H1 (cell line): ENCODE measurements at regions not wholly inside any gene's neighbourhood (a gene's known extent, or its start where the extent isn't known, plus 50 kb on each side); places are given as distances from the start of the nearest gene placed in this dataset.

Source experiments
- CTCF ChIA-PET: fragments of 300-600 bp; sonication (Branson Sonifier 250); formaldehyde crosslinking; loops from one replicate; lab custom pipeline; 2021; ENCODE audit not compliant: partially characterized antibody; lab: Charles Lee
- POLR2A ChIA-PET: fragments of 300-600 bp; sonication (Branson Sonifier 250); formaldehyde crosslinking; loops from one replicate; lab custom pipeline; 2021; ENCODE audit warnings: inconsistent platforms; ENCODE audit not compliant: partially characterized antibody; lab: Charles Lee
- DNase-seq, 2 experiments: peaks; one replicate each; pipeline versions ENCODE4 v3.0.0 to v3.0.0-alpha.2; 2010 to 2022; ENCODE audit warnings: low spot score in 2 of 2, low read depth in 1 of 2, mixed read lengths in 1 of 2
- FAIRE-seq: peaks from 2 replicates; lab custom pipeline; 2011; peaks lifted over from hg19 to GRCh38; lab: Jason Lieb, UNC
- H2AFZ ChIP-seq: 2 replicates; pipeline ENCODE4 v1.8.1; 2012; ENCODE audit warnings: low read length, inconsistent platforms
- H2AK5ac ChIP-seq: 2 replicates; pipeline ENCODE4 v1.6.1; 2013; ENCODE audit warnings: low read depth, low read length
- H2BK120ac ChIP-seq: replicated peaks from 2 replicates; pipeline ENCODE3; 2013; ENCODE audit warnings: low read depth, low read length, inconsistent platforms
- H2BK12ac ChIP-seq: 2 replicates; pipeline ENCODE4 v1.6.1; 2013; ENCODE audit warnings: low read depth, low read length
- H2BK15ac ChIP-seq: 2 replicates; pipeline ENCODE4 v1.6.1; 2013; ENCODE audit warnings: low read length
- H2BK20ac ChIP-seq: 2 replicates; pipeline ENCODE4 v1.6.1; 2013; ENCODE audit warnings: low read length
- H2BK5ac ChIP-seq: 2 replicates; pipeline ENCODE4 v1.6.1; 2013; ENCODE audit warnings: low read depth, low read length
- H3K14ac ChIP-seq: 2 replicates; pipeline ENCODE4 v1.6.1; 2013; ENCODE audit warnings: inconsistent platforms; ENCODE audit not compliant: insufficient read length
- H3K18ac ChIP-seq: 2 replicates; pipeline ENCODE4 v1.6.1; 2013; ENCODE audit warnings: low read length; ENCODE audit errors: extremely low read depth
- H3K23ac ChIP-seq: 2 replicates; pipeline ENCODE4 v1.6.1; 2013; ENCODE audit warnings: inconsistent platforms; ENCODE audit not compliant: insufficient read length
- H3K23me2 ChIP-seq: 2 replicates; pipeline ENCODE4 v1.6.1; 2013; ENCODE audit warnings: low read depth, low read length
- H3K27ac ChIP-seq: 2 replicates; pipeline ENCODE4 v1.6.1; 2011; ENCODE audit warnings: low read depth, low read length, inconsistent platforms
- H3K27me3 ChIP-seq, 4 experiments: replicated peaks in 1 of 4; 1 replicate in 1 of 4; 2 replicates in 3 of 4; pipeline versions ENCODE4 v1.6.1 to v1.8.1; 2011 to 2013; ENCODE audit warnings: low read length in 3 of 4, mild to moderate bottlenecking in 3 of 4, inconsistent platforms in 2 of 4, mixed read lengths in 2 of 4, moderate library complexity in 1 of 4; ENCODE audit not compliant: control insufficient read depth in 3 of 4, insufficient read depth in 3 of 4; ENCODE audit errors: extremely low read depth in 1 of 4
- H3K36me3 ChIP-seq, 4 experiments: 2 replicates each; pipeline versions ENCODE4 v1.6.1 to v1.8.1; 2011 to 2013; ENCODE audit warnings: mild to moderate bottlenecking in 4 of 4, low read length in 3 of 4, moderate library complexity in 2 of 4, control low read depth in 1 of 4, inconsistent platforms in 1 of 4; ENCODE audit not compliant: insufficient read depth in 4 of 4, control insufficient read depth in 2 of 4
- H3K4ac ChIP-seq: replicated peaks from 2 replicates; pipeline ENCODE3; 2013; ENCODE audit warnings: low read length, low read depth, mixed read lengths, inconsistent platforms; ENCODE audit not compliant: insufficient read length
- H3K4me1 ChIP-seq, 4 experiments: replicated peaks in 1 of 4; 1 replicate in 1 of 4; 2 replicates in 3 of 4; pipeline versions ENCODE4 v1.6.1 to v1.8.1; 2011 to 2013; ENCODE audit warnings: low read length in 3 of 4, inconsistent platforms in 2 of 4, mixed read lengths in 1 of 4; ENCODE audit not compliant: insufficient read depth in 4 of 4, control insufficient read depth in 3 of 4
- H3K4me2 ChIP-seq, 2 experiments: 2 replicates each; pipeline versions ENCODE4 v1.6.1 to v1.8.1; 2011 to 2013; ENCODE audit warnings: low read depth in 2 of 2, low read length in 2 of 2, control low read depth in 1 of 2, inconsistent platforms in 1 of 2, mild to moderate bottlenecking in 1 of 2; ENCODE audit not compliant: insufficient read depth in 1 of 2
- H3K4me3 ChIP-seq, 4 experiments: fragments of 200-600, 300-600 bp in 1 of 4; sonication (generic), shearing (Covaris generic), sonication (Bioruptor Twin) in 1 of 4; 2 replicates each; pipeline versions ENCODE4 v1.5.1 to v1.8.1; 2011 to 2016; ENCODE audit warnings: low read length in 4 of 4, low read depth in 3 of 4, control low read depth in 2 of 4, inconsistent platforms in 2 of 4, mild to moderate bottlenecking in 2 of 4, mixed read lengths in 1 of 4, moderate library complexity in 1 of 4; ENCODE audit not compliant: insufficient read depth in 2 of 4; ENCODE audit errors: extremely low read depth in 1 of 4
- H3K56ac ChIP-seq: replicated peaks from 2 replicates; pipeline ENCODE3; 2013; ENCODE audit warnings: low read depth, mild to moderate bottlenecking, mixed read lengths, low read length, inconsistent platforms; ENCODE audit not compliant: insufficient read length
- H3K79me1 ChIP-seq: 2 replicates; pipeline ENCODE4 v1.6.1; 2013; ENCODE audit warnings: low read depth, low read length, control low read depth
- H3K79me2 ChIP-seq, 2 experiments: 2 replicates each; pipeline versions ENCODE4 v1.6.1 to v1.8.1; 2012 to 2013; ENCODE audit warnings: low read length in 2 of 2, mild to moderate bottlenecking in 2 of 2, inconsistent platforms in 1 of 2; ENCODE audit not compliant: insufficient read depth in 2 of 2, control insufficient read depth in 1 of 2
- H3K9ac ChIP-seq, 4 experiments: replicated peaks in 1 of 4; 1 replicate in 1 of 4; 2 replicates in 3 of 4; pipeline versions ENCODE4 v1.6.1 to v1.8.1; 2011 to 2013; ENCODE audit warnings: low read depth in 3 of 4, low read length in 3 of 4, control low read depth in 2 of 4, mild to moderate bottlenecking in 2 of 4, moderate library complexity in 2 of 4, inconsistent platforms in 1 of 4; ENCODE audit errors: extremely low read depth in 1 of 4
- H3K9me3 ChIP-seq, 2 experiments: 2 replicates each; pipeline versions ENCODE4 v1.6.1 to v1.8.1; 2012 to 2013; ENCODE audit warnings: mild to moderate bottlenecking in 2 of 2, moderate library complexity in 2 of 2, control low read depth in 1 of 2, inconsistent platforms in 1 of 2, low read depth in 1 of 2, low read length in 1 of 2, mixed read lengths in 1 of 2; ENCODE audit not compliant: insufficient read depth in 2 of 2
- H4K20me1 ChIP-seq, 2 experiments: replicated peaks in 1 of 2; 2 replicates each; pipeline versions ENCODE3 to v1.8.1; 2011 to 2013; ENCODE audit warnings: inconsistent platforms in 2 of 2, low read length in 2 of 2, mild to moderate bottlenecking in 1 of 2; ENCODE audit not compliant: insufficient read depth in 2 of 2, control insufficient read depth in 1 of 2
- H4K5ac ChIP-seq: 2 replicates; pipeline ENCODE4 v1.6.1; 2013; ENCODE audit warnings: low read length, low read depth, mixed read lengths, inconsistent platforms; ENCODE audit not compliant: insufficient read length
- H4K8ac ChIP-seq: 2 replicates; pipeline ENCODE4 v1.8.0; 2013; ENCODE audit warnings: mild to moderate bottlenecking, moderate library complexity, low read length, inconsistent platforms; ENCODE audit not compliant: insufficient read depth; ENCODE audit errors: extremely low read depth
- H4K91ac ChIP-seq: replicated peaks from 2 replicates; pipeline ENCODE3; 2013; ENCODE audit warnings: low read length, mixed read lengths, inconsistent platforms; ENCODE audit not compliant: insufficient read length
- CEBPB ChIP-seq: IDR thresholded peaks from 2 replicates; pipeline ENCODE4 v1.6.1; 2012; ENCODE audit warnings: low read depth, low read length
- KDM4A ChIP-seq: IDR thresholded peaks from one replicate; pipeline ENCODE4 v1.7.1; 2012; ENCODE audit warnings: low read depth, mild to moderate bottlenecking, moderate library complexity, low read length, inconsistent platforms; ENCODE audit not compliant: severe bottlenecking
- SIX5 ChIP-seq: IDR thresholded peaks from 2 replicates; pipeline ENCODE4 v1.6.1; 2011; ENCODE audit warnings: mild to moderate bottlenecking, low read depth, low read length
- SUZ12 ChIP-seq: fragments of 200-600 bp; sonication (generic); IDR thresholded peaks from 2 replicates; pipeline ENCODE4 v1.6.1; 2012; ENCODE audit warnings: mild to moderate bottlenecking, inconsistent platforms, low read length, moderate library complexity, mixed read lengths
- TAF7 ChIP-seq: optimal IDR thresholded peaks from 2 replicates; pipeline ENCODE3; 2011; ENCODE audit warnings: low read depth, mild to moderate bottlenecking, inconsistent platforms, low read length, moderate library complexity, borderline replicate concordance
- WGBS, 2 experiments: shearing (Covaris generic) in 1 of 2; methylation state at CpG; one replicate each; pipeline versions ENCODE4 v1.1.6 to v1.1.7; 2013 to 2015; ENCODE audit warnings: low lambda C conversion rate in 2 of 2, mixed read lengths in 2 of 2, inconsistent platforms in 1 of 2, low coverage in 1 of 2, missing lambda C conversion rate in 1 of 2; ENCODE audit not compliant: insufficient replicate concordance in 2 of 2, insufficient coverage in 1 of 2, insufficient read length in 1 of 2; ENCODE audit errors: extremely low coverage in 1 of 2, missing lambda C conversion rate in 1 of 2; 5-methylcytosine and 5-hydroxymethylcytosine counted together
- TF ChIP-seq, protein P1 (sequence below): IDR thresholded peaks from 2 replicates; pipeline ENCODE4 v1.6.1; 2011; ENCODE audit warnings: low read length, improper control_type of control experiment

DNA sequence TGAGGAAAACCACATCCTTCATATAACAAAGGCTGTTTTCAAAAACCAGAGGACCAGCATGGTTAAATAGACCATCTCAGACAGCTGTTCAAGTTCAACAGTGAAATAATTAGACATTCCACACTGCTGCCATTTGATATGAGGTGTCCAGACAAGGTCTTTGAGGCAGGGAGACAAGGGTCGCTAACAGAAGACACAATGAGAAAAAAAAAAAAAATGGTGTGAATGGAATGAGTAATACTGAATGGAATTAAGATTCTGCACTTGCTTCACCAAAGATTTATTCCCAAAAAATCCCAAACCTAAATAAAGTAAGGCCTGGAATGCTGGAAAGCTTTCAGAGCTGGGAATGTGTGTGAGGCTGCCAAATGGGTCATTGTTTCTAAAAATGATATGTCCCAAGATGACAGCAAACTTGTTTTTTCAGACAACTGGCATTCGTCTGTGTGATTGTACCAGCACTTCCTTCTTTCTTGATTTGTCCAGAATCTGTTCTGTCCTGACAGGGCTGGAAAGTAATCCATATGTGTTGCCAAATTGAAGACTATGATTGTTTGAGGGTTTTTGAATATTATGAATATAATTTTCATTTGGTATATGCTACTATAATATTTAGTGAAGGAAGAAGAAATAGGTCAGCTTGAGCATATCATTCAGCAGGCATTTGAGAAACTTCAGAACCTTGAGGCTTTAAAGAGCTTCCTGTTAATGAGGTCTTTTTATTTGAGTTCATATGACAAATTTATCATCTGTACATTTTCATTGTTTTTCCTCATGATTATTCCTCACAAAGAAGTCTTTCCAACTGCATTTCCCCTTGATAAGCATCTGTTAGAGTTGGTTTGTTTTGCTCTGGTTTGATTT lies 85.2 kb upstream of the ITGA4 start:
- FAIRE-seq = no peak
- Histone ChIP-seq H4K5ac (no peak overlapping the region), H2BK12ac (no peak overlapping the region), H3K18ac (no peak overlapping the region), H3K4me2 (no peak overlapping the region), H3K79me2 (no peaks in the 10 kb centered on the region), H4K91ac (no peak overlapping the region), H3K27me3 (no peaks in the 10 kb centered on the region), H2BK15ac (no peak overlapping the region), H4K8ac (no peak overlapping the region), H3K9ac (no peak overlapping the region), H2AK5ac (no peak overlapping the region), H3K4me3 (no peak overlapping the region), H2BK120ac (no peak overlapping the region), H4K20me1 (no peaks in the 10 kb centered on the region), H3K14ac (no peak overlapping the region), H2BK20ac (no peak overlapping the region), H2BK5ac (no peak overlapping the region), H3K9me3 (no peaks in the 10 kb centered on the region), H3K56ac (no peak overlapping the region), H3K79me1 (no peaks in the 10 kb centered on the region), H3K23me2 (no peaks in the 10 kb centered on the region), H3K23ac (no peak overlapping the region), H3K4ac (no peak overlapping the region), H3K27ac (no peak overlapping the region), H3K36me3 (no peaks in the 10 kb centered on the region), H3K4me1 (no peaks in the 10 kb centered on the region), H2AFZ (0 out of 2 replicates have a peak overlapping the region, but pooled peaks have one; percentile 2)
- TF ChIP-seq TAF7 (no peak), KDM4A (no peak), CEBPB (no peak), SIX5 (no peak), SUZ12 (no peak)
- TF ChIP-seq, protein P1, sequence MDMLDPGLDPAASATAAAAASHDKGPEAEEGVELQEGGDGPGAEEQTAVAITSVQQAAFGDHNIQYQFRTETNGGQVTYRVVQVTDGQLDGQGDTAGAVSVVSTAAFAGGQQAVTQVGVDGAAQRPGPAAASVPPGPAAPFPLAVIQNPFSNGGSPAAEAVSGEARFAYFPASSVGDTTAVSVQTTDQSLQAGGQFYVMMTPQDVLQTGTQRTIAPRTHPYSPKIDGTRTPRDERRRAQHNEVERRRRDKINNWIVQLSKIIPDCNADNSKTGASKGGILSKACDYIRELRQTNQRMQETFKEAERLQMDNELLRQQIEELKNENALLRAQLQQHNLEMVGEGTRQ = no peak
- ChIA-PET POLR2A (no interaction called here), CTCF (interaction anchor here (0.6 to 1.0 kb wide), 3 partner anchors 12 to 96 kb away, joined by 3 to 4 read pairs (median 3); no protein-coding TSS in a partner anchor)
- no peak for DNase-seq
- WGBS, 2 experiments = 93% methylated on average over 2 of the region's 2 CpGs; no CpG with 5 or more reads in 1 of the 2 experiments
